COLO829 (cell line): ENCODE measurements at regions not wholly inside any gene's neighbourhood (a gene's known extent, or its start where the extent isn't known, plus 50 kb on each side); places are given as distances from the start of the nearest gene placed in this dataset.

Experiments
- DNase-seq: peaks from one replicate; pipeline ENCODE4 v3.0.0; 2012; ENCODE audit warnings: low spot score

- DNase-seq: no peak
Observed at GRCh38 chr19:31601855-31602254, 252.6 kb upstream of the TSHZ3 start.

- DNase-seq: no peak
Observed at GRCh38 chr19:31602548-31602947, 253.3 kb upstream of the TSHZ3 start.

GRCh38 chr19:31604493-31605040 lies 255.3 kb upstream of the TSHZ3 start:
- DNase-seq: no peak

- DNase-seq: no peak
Observed at GRCh38 chr19:31610018-31610417, 260.8 kb upstream of the TSHZ3 start.

- no peak for DNase-seq
Observed at GRCh38 chr19:31611046-31611877, 262.0 kb upstream of the TSHZ3 start.

GRCh38 chr19:31612873-31613272 lies 263.6 kb upstream of the TSHZ3 start:
- no peak for DNase-seq

GRCh38 chr19:31613683-31614219 lies 264.5 kb upstream of the TSHZ3 start:
- no peak for DNase-seq

GRCh38 chr19:31616031-31616430 lies 266.8 kb upstream of the TSHZ3 start:
- DNase-seq: no peak

- no peak for DNase-seq
Observed at GRCh38 chr19:31617010-31617585, 267.9 kb upstream of the TSHZ3 start.

- DNase-seq: no peak
Observed at GRCh38 chr19:31625056-31625455, 275.8 kb upstream of the TSHZ3 start.

- DNase-seq: no peak
Observed at GRCh38 chr19:31625575-31625974, 276.3 kb upstream of the TSHZ3 start.

GRCh38 chr19:31626941-31627340 lies 277.7 kb upstream of the TSHZ3 start:
- no peak for DNase-seq

- no peak for DNase-seq
Observed at GRCh38 chr19:31627620-31628365, 278.6 kb upstream of the TSHZ3 start.

GRCh38 chr19:31629579-31630363 lies 280.5 kb upstream of the TSHZ3 start:
- no peak for DNase-seq

GRCh38 chr19:31633014-31633413 lies 283.8 kb upstream of the TSHZ3 start:
- no peak for DNase-seq

GRCh38 chr19:31639306-31639705 lies 290.1 kb upstream of the TSHZ3 start:
- no peak for DNase-seq

GRCh38 chr19:31641591-31641990 lies 292.4 kb upstream of the TSHZ3 start:
- DNase-seq: no peak

GRCh38 chr19:31648347-31648746 lies 299.1 kb upstream of the TSHZ3 start:
- DNase-seq: no peak

GRCh38 chr19:31656507-31656906 lies 307.3 kb upstream of the TSHZ3 start:
- no peak for DNase-seq

GRCh38 chr19:31658993-31659896 lies 310.0 kb upstream of the TSHZ3 start:
- no peak for DNase-seq

- no peak for DNase-seq
Observed at GRCh38 chr19:31659897-31660210, 310.6 kb upstream of the TSHZ3 start.
